Stimulated activated naive CD4-positive, alpha-beta T cell (primary cell): ENCODE measurements at regions not wholly inside any gene's neighbourhood (a gene's known extent, or its start where the extent isn't known, plus 50 kb on each side); places are given as distances from the start of the nearest gene placed in this dataset.
"Not testable (repeated sequence)": the region's sequence is repeated elsewhere in the genome, so short reads cannot be mapped to it uniquely, and the experiment has no call there.

Experiments
- DNase-seq, 6 experiments: peaks; one replicate each; lab custom pipeline; 2025; lab: John Stamatoyannopoulos, UW

DNA sequence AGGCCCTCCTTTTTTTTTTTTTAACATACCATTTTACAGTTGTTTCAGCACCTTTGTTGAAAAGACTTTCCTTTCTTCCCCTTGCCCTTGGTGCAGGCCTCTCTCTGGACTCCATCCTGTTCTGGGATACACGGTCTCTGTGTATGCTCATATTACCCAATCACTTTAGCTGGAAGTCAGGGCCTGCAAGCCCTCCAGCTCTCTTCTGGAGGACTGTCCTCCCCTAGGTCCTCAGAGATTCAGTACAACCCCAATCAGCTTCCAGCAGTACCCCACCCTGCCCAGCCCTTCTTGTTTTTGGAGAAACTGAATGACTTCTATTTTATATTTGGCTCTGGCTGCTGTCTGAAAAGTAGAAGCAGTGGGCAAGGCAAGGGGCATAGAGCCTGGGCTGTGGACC is 270.8 kb downstream of the KLF13 start:
- DNase-seq, result no peak

DNA sequence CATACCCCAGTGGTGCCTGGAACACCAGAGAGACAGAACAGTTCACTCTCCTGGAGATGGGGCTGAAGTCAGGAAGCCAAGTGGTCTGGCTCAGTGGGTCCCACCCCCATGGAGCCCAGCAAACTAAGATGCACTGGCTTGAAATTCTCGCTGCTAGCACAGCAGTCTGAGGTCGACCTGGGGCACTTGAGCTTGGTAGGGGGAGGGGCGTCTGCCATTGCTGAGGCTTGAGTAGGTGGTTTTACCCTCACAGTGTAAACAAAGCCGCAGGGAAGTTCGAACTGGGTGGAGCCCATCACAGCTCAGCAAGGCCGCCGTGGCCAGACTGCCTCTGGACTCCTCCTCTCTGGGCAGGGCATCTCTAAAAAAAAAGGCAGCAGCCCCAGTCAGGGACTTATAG is 272.0 kb downstream of the KLF13 start:
- no peak for DNase-seq

DNA sequence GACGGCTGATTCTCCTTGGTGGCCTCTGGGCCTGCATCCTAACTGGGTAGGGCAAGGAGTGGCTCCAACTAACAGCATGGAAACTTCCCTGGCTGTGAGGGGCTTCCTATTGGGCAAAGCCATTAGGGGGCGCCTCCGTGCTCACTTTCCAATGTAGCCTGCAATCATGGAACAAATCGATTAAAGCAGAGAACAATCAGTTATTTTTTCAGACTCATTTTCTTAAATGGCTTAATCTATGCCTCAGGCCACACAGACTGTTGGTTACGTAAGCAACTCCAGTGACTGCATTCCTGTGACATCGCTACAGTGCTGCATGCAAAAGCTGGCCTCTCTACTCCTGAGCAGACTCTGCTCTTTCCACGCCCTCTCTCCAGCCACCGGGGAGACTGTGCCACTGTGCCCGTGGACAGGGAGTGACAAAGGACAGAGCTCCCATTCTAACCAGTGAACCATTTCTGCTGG is 278.9 kb downstream of the KLF13 start:
- no peak for DNase-seq

DNA sequence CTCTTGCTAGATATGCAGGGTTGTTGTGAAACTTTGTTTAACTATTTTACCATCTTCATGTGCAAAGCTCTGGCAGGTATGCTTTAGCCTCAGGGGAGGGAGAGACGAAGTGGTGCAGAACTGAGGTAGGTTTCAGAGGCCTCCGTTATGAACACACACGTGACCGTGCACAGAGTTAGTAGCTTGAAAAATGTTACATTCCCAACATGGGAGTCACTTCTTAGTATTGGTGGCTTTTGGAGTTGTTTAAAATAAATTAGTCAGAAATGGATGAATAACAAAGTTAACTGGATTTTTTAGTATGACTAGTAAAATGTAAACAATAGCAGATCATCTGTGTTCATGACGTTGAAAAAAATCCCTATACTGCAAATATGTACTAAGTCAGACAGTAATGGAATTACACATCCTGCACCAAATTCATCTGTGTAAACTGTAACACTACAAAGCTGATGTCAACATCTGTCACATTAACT is 279.6 kb downstream of the KLF13 start:
- no peak for DNase-seq

DNA sequence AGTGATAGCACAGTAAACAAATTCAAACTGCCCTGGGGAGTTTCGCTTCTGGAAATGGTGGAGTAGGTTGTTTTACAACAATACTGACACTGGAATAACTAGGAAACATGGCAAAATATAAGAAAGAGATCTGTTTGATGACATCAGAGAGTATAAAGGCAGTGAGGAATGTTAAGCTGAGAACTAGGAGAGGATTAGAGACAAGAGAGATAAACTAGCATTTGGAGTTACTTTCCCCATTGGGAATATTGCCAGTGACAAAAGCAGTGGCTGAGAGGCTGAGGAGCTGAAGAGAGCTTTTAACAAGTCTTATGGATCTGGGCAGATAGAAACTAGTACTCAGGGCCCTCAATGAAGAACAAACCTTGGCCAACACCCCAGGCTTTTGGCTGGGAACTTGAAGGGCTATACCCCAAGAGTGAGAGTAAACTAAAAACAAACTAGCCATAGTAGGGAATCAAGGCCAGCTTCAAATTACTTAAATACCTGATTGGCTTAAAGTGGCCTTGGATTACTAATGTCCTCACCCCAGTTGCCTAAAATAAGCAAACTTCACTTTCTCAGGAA is 280.4 kb downstream of the KLF13 start:
- no peak for DNase-seq

DNA sequence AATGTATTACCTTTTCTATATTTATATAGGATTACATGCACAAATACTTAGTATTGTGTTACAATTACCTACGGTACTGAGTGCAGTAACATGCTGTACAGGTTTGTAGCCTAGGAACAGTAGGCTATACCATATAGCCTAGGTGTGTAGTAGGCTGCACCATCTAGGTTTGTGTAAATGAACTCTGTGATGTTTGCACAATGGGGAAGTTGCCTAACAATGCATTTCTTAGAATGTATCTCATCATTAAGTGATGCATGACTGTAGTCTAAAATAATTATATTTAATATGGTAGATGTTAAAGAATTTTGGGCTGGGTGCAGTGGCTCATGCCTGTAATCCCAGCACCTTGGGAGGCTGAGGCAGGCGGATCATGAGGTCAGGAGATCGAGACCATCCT is 281.0 kb downstream of the KLF13 start:
- no peak for DNase-seq

DNA sequence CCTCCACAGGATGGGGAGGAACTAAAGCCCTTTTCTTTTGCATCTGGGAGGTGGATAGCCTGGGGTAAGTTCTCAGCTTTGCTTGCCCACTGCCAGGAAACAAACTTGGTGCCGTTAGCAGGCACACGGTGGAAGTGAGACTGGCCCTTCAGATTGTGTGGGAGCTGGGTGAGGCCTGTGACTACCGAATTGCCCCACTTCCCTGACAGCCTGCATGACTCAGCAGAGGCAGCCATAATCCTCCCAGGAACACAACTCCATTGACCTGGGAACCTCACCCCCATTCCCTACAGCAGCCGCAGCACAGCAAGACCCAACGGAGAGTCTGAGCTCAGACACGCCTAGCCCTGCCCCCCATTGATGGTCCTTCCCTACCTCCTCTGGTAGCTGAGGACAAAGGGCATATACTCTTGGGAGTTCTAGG is 282.6 kb downstream of the KLF13 start:
- DNase-seq, result no peak

DNA sequence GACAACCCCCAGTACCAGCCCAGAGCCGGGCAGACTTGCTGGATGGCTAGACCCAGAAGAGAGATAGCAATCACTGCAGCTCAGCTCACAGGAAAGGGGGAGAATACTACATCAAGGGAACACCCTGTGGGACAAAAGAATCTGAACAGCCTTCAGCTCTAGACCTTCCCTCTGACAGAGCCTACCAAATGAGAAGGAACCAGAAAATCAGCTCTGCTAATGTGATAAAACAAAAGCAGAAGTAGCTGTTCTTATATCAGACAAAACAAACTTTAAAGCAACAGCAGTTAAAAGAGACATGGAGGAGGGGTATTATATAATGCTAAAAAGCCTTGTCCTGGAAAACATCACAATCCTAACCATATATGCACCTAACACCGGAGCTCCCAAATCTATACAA is 283.3 kb downstream of the KLF13 start:
- DNase-seq, result no peak

DNA sequence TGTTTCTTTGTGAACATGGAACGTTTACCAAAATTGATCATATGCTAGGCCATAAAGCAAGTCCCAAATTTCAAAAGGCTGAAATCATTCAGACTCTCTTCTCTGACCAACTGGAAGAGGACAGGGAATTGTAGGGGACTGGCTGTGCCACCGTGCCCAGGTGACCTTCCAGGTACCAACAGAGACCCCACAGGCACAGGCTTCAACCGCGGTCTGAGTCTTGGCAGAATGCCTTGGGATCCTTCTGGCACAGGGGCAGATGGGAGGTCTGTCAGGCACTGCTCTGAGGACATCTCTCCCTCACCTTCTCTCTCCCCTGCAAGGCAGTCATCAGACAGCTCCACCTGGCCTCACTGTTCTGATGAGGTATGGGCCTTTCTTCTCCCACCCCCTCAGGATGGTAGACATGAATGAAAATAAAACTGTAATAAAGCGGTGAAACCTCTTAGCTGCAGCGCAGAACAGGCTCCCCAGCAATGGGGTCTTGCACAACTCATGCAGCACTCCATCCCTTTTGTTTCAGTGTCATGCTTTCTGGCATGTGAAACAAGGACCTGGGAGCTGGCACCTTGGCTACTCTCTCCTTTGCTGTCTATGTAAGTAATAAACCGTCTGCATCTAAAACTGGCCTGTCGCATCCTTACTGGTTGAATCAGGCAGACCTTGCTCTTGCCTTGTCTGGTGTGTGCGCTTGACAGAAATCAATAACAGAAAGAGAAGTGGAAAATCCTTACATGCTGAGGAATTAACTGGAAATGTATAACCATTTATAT is 289.2 kb downstream of the KLF13 start:
- DNase-seq, result no peak

DNA sequence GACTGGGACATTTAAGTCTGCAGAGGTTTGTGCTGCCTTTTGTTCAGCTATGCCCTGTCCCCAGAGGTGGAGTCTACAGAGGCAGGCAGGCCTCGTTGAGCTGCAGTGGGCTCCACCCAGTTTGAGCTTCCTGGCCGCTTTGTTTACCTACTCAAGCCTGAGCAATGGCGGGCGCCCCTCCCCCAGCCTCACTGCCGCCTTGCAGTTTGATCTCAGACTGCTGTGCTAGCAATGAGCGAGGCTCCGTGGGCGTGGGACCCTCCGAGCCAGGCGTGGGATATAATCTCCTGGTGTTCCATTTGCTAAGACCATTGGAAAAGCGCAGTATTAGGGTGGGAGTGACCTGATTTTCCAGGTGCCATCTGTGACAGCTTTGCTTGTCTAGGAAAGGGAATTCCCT is 296.7 kb downstream of the KLF13 start:
- not testable (repeated sequence) for DNase-seq

DNA sequence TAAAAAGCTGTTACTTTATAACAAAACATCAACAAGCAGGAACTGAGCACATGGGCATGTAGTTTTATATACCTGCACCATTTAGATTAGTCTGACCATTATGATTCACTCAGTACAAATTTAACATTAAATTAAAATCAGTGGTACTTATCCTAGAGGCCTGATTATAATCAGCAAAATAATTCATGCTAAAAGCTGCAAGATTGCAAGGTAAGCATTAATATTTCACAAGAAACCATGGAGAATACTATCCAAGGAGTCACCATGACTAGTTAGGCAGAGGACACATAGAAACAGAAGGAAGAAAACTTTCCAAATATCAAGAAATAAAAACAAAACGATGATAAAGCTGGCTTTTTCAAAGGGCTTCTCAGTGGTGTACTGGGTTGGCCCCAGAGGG is 297.5 kb downstream of the KLF13 start:
- not testable (repeated sequence) for DNase-seq

DNA sequence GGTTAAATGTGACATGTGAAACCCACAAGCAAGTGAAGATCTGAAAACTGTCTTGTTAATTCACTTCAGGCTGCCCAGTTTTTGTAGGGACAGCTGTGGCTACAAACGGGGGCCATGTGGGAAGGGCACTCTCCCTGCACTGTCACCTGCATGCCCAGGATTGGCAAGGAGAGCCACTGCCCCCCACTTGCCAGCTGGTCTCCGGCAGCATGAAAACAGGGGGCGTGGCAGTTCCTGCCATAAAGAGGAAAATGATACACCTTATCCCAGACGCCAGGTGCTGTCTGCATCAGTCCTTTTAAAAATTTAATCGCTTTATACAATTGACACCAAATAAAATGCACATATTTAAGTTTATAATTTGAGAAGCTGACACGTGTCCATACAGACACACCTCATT is 309.1 kb downstream of the KLF13 start:
- DNase-seq, result not testable (repeated sequence)

DNA sequence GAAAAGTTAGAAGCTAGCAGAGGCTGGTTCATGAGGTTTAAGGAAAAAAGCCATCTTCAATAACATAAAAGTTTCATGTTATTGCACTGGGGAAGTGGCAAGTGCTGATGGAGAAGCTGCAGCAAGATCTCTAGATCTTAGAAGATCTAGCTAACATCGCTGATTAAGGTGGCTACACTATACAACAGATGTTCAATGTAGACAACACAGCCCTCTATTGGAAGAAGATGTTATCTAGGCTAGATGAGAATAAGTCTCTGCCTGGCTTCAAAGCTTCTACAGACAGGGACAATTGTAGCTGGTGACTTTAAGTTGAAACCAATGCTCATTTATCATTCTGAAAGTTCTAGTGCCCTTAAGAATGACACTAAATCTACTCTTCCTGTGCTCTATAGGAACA is 310.3 kb downstream of the KLF13 start:
- DNase-seq, result peak in 1 of 6 experiments; percentile 1

DNA sequence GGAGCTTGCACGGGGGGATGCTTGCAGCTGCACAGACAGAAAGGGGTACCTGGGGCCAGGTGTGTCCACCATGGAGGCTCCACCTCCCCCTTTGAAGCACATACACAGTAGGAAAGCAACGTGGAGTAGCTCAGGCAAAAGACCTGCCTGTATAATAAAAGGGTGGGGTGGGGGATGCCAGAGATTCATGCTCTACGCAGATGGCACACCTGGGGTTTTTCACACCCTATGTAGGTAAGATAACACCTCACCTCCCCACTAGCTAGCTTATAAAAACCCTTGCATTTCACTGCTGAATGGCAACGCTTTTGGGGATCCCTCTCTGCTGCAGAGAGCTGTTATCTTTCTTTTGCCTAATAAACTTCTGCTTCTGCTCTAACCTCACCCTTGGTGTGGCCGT is 317.3 kb downstream of the KLF13 start:
- DNase-seq, result not testable (repeated sequence)

DNA sequence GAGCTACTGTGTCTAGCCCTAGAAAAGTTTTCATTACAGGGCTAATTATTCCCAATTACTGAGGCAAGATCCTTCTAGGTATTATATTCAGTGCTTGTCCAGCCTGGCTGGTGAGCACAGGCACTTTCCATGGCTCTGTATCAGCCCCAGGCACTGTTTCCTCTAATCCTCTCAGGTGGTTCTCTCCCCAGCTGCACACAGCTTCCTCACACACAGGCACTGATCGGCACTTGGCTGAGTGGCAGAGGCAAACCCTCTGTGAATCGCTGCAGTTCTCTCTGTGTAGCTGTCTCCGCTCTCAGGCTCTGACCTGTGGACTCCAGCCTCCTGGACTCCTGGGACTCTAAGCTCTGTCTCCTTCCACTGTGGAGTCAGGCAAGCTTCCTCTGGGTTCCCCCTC is 318.1 kb downstream of the KLF13 start:
- DNase-seq, result not testable (repeated sequence)

DNA sequence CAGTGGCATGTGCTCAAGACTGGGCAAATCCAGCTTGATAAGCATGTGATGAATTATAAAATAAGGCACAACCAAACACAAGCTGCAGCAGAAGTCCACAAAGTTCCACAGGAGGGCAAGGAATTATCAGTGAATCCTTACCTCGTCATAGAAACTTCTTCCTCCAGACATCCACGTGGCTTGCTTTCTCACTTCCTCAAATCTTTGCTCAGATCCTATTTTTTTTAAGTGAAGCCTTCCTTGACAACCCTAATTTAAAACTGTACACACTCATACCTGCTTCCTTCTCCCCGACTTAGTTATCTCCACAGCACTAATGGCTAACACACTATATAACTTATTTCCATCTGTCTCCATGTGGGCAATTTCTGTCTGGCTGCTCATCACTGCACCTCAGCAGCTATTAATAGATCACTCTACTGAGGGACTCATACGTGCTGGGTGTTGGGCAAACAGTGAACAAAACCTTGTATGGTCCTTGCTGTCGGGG is 320.7 kb downstream of the KLF13 start:
- DNase-seq, result not testable (repeated sequence)

DNA sequence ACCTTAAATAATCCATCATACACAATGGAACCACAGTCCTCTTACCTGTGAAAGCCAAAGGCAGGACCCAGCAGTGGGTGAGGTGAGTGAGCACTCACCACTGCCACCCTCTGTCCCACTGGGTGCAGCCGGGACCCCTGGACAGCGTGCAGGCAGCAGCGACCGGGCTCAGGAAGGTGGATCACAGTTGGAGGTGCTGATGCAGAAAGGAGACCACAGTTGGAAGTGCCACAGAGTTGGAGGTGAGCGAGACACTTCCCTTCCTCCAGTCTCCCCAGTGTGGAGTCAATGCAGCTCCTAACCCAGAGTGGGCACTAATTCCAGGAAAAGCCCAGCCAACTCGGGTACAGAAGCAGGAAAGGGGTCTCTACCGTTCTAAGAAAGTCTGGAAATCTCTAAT is 323.0 kb downstream of the KLF13 start:
- DNase-seq, result not testable (repeated sequence)

DNA sequence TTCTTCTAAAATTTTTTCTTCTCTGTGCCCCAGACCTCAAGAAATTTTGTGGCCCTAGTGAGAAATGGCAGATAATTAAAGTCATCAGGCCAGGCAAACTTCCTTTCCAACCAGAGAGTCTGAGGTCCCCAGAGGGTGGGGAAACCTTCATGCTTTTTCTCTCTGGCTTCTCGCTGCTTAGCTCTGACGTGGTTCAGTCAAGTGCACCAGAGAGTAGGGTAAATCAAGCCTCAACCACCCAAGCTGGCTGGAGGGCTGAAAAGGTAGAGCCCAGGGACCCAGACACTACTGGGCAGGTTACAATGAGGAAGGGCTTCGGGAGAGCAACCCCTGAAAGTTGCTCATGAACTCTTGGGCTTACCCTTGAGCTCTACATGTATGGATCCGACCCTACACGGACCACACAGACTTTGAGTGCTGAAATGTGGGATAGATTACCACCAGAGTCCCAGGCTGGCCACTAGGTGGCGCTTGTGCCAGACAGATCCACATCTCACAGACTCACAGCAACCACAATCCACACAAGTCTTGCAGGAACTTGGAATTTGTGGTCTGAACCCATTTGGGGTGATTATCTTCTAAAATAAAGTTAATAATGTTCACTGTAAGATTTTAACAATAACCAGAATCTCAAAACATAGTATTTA is 323.5 kb downstream of the KLF13 start:
- DNase-seq, result not testable (repeated sequence)

DNA sequence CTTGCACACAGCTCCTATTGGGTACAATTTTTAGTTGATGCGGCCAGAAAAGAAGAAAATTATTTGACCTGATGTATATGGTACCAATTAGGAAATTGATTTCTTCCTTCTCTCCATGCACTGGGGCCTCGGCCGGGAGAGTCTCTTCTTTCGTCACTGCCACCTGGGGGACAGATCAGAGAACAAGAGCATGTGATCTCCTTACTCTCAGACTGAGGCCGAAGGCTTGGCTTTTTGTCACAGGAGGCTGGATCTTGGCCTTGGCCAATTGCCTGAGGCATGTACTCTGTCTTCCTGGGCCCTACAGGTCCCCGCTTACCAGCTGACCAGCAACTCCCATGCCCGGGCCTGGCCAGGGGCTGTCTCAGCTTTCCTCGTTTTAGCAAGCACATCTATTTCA is 330.3 kb downstream of the KLF13 start:
- DNase-seq, result not testable (repeated sequence)

DNA sequence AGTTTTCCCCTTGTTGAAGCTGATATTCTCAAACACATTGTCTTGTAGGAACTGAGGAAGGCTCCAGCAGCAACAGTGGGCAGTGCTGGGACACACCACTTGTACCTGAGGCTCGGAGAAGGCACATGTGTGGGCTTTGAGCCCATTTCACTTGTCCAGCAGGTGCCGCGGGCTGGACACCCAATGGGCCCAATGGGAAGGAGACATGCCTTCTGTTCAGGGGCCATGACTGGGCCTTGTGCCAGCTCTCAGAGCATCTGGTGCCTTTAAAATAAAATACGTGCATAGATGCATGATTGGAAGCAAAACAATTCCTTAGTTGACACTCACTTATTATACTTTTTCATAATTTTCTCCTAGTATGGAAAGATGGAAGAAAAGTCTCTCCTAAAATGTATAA is 334.2 kb downstream of the KLF13 start:
- DNase-seq, result no peak

DNA sequence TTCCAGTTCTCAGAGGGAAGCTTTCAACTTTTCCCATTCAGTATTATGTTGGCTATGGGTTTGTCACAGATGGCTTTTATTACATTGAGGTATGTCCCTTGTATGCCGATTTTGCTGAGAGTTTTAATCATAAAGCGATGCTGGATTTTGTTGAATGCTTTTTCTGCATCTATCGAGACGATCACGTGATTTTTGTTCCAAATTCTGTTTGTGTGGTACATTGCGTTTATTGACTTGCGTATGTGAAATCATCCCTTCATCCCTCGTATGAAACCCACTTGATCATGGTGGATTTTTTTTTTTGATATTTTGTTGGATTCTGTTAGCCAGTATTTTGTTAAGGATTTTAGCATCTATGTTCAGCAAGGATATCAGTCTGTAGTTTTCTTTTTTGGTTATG is 339.1 kb downstream of the KLF13 start:
- not testable (repeated sequence) for DNase-seq

DNA sequence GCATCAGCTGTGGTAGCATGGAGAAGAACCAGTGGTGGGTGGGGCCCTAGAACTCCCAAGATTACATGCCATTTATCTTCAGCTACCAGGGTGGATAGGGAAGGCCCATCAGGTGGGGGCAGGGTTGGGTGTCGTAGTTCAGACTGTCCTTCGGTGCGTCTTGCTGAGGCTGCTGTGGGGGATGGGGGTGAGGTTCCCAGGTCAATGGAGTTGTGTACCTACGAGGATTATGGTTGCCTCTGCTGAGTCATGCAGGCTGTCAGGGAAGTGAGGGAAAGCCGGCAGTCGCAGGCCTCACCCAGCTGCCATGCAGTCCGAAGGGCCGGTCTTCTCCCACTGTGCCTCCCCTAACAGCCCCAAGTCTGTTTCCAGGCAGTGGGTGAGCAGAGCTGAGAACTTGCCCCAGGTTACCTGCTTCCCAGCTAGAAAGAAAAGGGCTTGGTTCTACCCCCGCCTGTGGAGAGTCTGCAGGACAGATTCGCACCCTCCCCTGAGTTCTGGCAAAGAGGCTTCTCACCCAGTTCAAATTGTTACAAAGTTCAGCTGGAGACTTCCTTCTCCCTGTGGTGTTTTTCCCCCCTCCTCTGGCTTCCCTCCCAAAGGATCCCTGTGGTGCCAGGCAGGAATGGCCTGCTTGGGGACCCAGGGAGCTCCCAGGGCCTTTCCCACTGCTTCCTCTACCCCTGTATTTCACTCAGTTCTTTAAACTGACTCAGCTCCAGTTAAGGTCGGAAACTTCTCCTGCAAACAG is 342.7 kb downstream of the KLF13 start:
- not testable (repeated sequence) for DNase-seq
